Ishikawa (cell line): ENCODE measurements at regions not wholly inside any gene's neighbourhood (a gene's known extent, or its start where the extent isn't known, plus 50 kb on each side); places are given as distances from the start of the nearest gene placed in this dataset.

Experiments used
- CEBPB ChIP-seq: IDR thresholded peaks from 2 replicates; pipeline ENCODE4 v1.6.1; 2012
- FOXM1 ChIP-seq: IDR thresholded peaks from 2 replicates; pipeline ENCODE4 v1.6.1; 2012; ENCODE audit warnings: low read depth, borderline replicate concordance
- TAF1 ChIP-seq: IDR thresholded peaks from 2 replicates; pipeline ENCODE4 v1.6.1; 2012; ENCODE audit warnings: low read depth, mild to moderate bottlenecking
- TCF12 ChIP-seq: IDR thresholded peaks from 2 replicates; pipeline ENCODE4 v1.6.1; 2012; ENCODE audit warnings: low read depth
- USF1 ChIP-seq: IDR thresholded peaks from 2 replicates; pipeline ENCODE4 v1.6.1; 2012
- ZBTB7A ChIP-seq: IDR thresholded peaks from 2 replicates; pipeline ENCODE4 v1.6.1; 2012; ENCODE audit warnings: low read depth

GRCh38 chr18:56460581-56460980 lies 177.8 kb downstream of the TXNL1 start:
- no peak for TF ChIP-seq TAF1
- no peak for TF ChIP-seq CEBPB
- no peak for TF ChIP-seq FOXM1
- TF ChIP-seq ZBTB7A, result no peak
- no peak for TF ChIP-seq USF1
- no peak for TF ChIP-seq TCF12
